Calu3 (cell line): ENCODE measurements at regions not wholly inside any gene's neighbourhood (a gene's known extent, or its start where the extent isn't known, plus 50 kb on each side); places are given as distances from the start of the nearest gene placed in this dataset.

Experiments
- BruUV-seq: library from RNA; stranded (reverse); fragments of 400-500 nt; replicated peaks from 2 replicates; lab custom pipeline; 2021; lab: Mats Ljungman, UMichigan
- CTCF ChIA-PET: fragments of 300-600 bp; sonication (Branson Sonifier 250); formaldehyde crosslinking; loops from one replicate; lab custom pipeline; 2022; ENCODE audit warnings: antibody characterized with exemption; lab: Charles Lee
- DNase-seq: peaks from one replicate; pipeline ENCODE4 v3.0.0; 2022
- H3K27ac Mint-ChIP-seq: one replicate; pipeline ENCODE4 v1.8.0; 2022; ENCODE audit warnings: mixed read lengths; ENCODE audit not compliant: unreplicated experiment
- H3K27me3 Mint-ChIP-seq: one replicate; pipeline ENCODE4 v1.8.0; 2022; ENCODE audit warnings: mixed read lengths; ENCODE audit not compliant: unreplicated experiment
- H3K36me3 Mint-ChIP-seq: one replicate; pipeline ENCODE4 v1.8.0; 2022; ENCODE audit warnings: mild to moderate bottlenecking, moderate library complexity, mixed read lengths; ENCODE audit not compliant: insufficient read depth, unreplicated experiment
- H3K4me1 Mint-ChIP-seq: one replicate; pipeline ENCODE4 v1.8.0; 2022; ENCODE audit warnings: mild to moderate bottlenecking, low read depth, mixed read lengths; ENCODE audit not compliant: unreplicated experiment
- H3K4me3 Mint-ChIP-seq: one replicate; pipeline ENCODE4 v1.8.0; 2022; ENCODE audit warnings: mild to moderate bottlenecking, low read depth, moderate library complexity, mixed read lengths; ENCODE audit not compliant: unreplicated experiment
- H3K9me3 Mint-ChIP-seq: one replicate; pipeline ENCODE4 v1.8.0; 2022; ENCODE audit warnings: low read depth, mixed read lengths; ENCODE audit not compliant: unreplicated experiment
- CTCF ChIP-seq: fragments of 200-600 bp; IDR thresholded peaks from one replicate; pipeline ENCODE4 v1.8.0; 2022; ENCODE audit warnings: antibody characterized with exemption; ENCODE audit not compliant: unreplicated experiment
- intact Hi-C: fragments of 100-400 bp; cut with micrococcal nuclease; formaldehyde crosslinking; loops from one replicate; pipeline ENCODE4 v1.10.0; 2022; ENCODE audit not compliant: unreplicated experiment

- Mint-ChIP-seq H3K4me3 (no peak overlapping the region), H3K36me3 (no peaks in the 10 kb centered on the region), H3K27ac (no peak overlapping the region), H3K9me3 (no peaks in the 10 kb centered on the region), H3K27me3 (no peaks in the 10 kb centered on the region), H3K4me1 (no peaks in the 10 kb centered on the region)
- TF ChIP-seq CTCF = no peak
- CTCF ChIA-PET = interaction anchor here (1.9 kb wide), 1 partner anchor 230 kb away, joined by 5 read pairs; no protein-coding TSS in a partner anchor
- DNase-seq = no peak
- no TSS peak for BruUV-seq
- intact Hi-C loops = loop anchor here (10.0 kb wide), 1 partner anchor 387 kb away; no protein-coding TSS in a partner anchor
These were observed 1722.8 kb downstream of the MAT2B start for GRCh38 chr5:165228184-165228583.

- H3K4me1 Mint-ChIP-seq = no peaks in the 10 kb centered on the region
- no peak for DNase-seq
- no peaks in the 10 kb centered on the region for H3K36me3 Mint-ChIP-seq
- BruUV-seq = no TSS peak
- no peak overlapping the region for H3K4me3 Mint-ChIP-seq
- no peak for TF ChIP-seq CTCF
- CTCF ChIA-PET = interaction anchor here (0.6 kb wide), 1 partner anchor 353 kb away, joined by 3 read pairs; no protein-coding TSS in a partner anchor
- no peaks in the 10 kb centered on the region for H3K27me3 Mint-ChIP-seq
- H3K27ac Mint-ChIP-seq = no peak overlapping the region
- intact Hi-C loops = no loop called here
- peaks cover 3% of the 10 kb centered on the region for H3K9me3 Mint-ChIP-seq
These were observed 1726.5 kb downstream of the MAT2B start for GRCh38 chr5:165231821-165232508.

- BruUV-seq = no TSS peak
- Mint-ChIP-seq H3K4me3 (no peak overlapping the region), H3K4me1 (no peaks in the 10 kb centered on the region), H3K27me3 (no peaks in the 10 kb centered on the region), H3K27ac (no peak overlapping the region), H3K9me3 (peaks cover 3% of the 10 kb centered on the region), H3K36me3 (no peaks in the 10 kb centered on the region)
- intact Hi-C loops = no loop called here
- no peak for DNase-seq
- CTCF ChIA-PET = interaction anchor here (0.6 kb wide), 1 partner anchor 352 kb away, joined by 3 read pairs; no protein-coding TSS in a partner anchor
- TF ChIP-seq CTCF = no peak
These were observed 1727.2 kb downstream of the MAT2B start for GRCh38 chr5:165232509-165233028.

- CTCF ChIA-PET = no interaction called here
- Mint-ChIP-seq H3K4me3 (no peak overlapping the region), H3K4me1 (no peaks in the 10 kb centered on the region), H3K36me3 (no peaks in the 10 kb centered on the region), H3K27me3 (no peaks in the 10 kb centered on the region), H3K27ac (no peak overlapping the region), H3K9me3 (peaks cover 11% of the 10 kb centered on the region)
- intact Hi-C loops = no loop called here
- no peak for DNase-seq
- no TSS peak for BruUV-seq
- no peak for TF ChIP-seq CTCF
These were observed 1736.4 kb downstream of the MAT2B start for GRCh38 chr5:165241811-165242210.
